HCT116 (cell line): ENCODE measurements at regions not wholly inside any gene's neighbourhood (a gene's known extent, or its start where the extent isn't known, plus 50 kb on each side); places are given as distances from the start of the nearest gene placed in this dataset.

ENCODE experiments used
- ATAC-seq: fragments of 200-7000 bp; cut with Tn5 transposase; 2 replicates; pipeline ENCODE4 v1.9.1; 2020; ENCODE audit warnings: mild to moderate bottlenecking, moderate library complexity
- BruUV-seq: library from RNA; stranded (reverse); fragments of 400-500 nt; replicated peaks from 2 replicates; lab custom pipeline; 2021; lab: Mats Ljungman, UMichigan
- CTCF ChIA-PET: fragments of 300-600 bp; sonication (Branson Sonifier 250); formaldehyde crosslinking; loops from one replicate; lab custom pipeline; 2021; ENCODE audit warnings: antibody characterized with exemption; lab: Charles Lee
- POLR2A ChIA-PET: fragments of 300-600, 350-600 bp; sonication (Branson Sonifier 250); formaldehyde crosslinking; loops from one replicate; lab custom pipeline; 2021; ENCODE audit warnings: antibody characterized with exemption; lab: Charles Lee
- RAD21 ChIA-PET, 2 experiments: fragments of 300-600 bp; sonication (Branson Sonifier 250); formaldehyde crosslinking; loops; one replicate each; lab custom pipeline; 2023; ENCODE audit warnings: low total read pairs in 2 of 2; ENCODE audit not compliant: uncharacterized antibody in 2 of 2, unreplicated experiment in 2 of 2, low non-redundant PET in 1 of 2; lab: Charles Lee
- DNase-seq: peaks from one replicate; pipeline ENCODE4 v3.0.0-alpha.2; 2010; ENCODE audit warnings: low read depth, low spot score
- H2AFZ ChIP-seq: fragments of 200-600 bp; shearing (Covaris generic), sonication (generic); 2 replicates; pipeline ENCODE4 v1.6.1; 2017; ENCODE audit warnings: low read depth, mixed run types, mixed read lengths, antibody characterized with exemption, low read length; ENCODE audit not compliant: poor library complexity, severe bottlenecking
- H3K27ac ChIP-seq: 2 replicates; pipeline ENCODE4 v1.5.1; 2012; ENCODE audit warnings: low read depth, low read length
- H3K27me3 ChIP-seq: fragments of 200-600 bp; sonication (generic); 2 replicates; pipeline ENCODE4 v1.6.1; 2016; ENCODE audit warnings: mixed run types, low read length, mixed read lengths; ENCODE audit not compliant: insufficient read depth
- H3K36me3 ChIP-seq, 2 experiments: fragments of 200-500 bp in 1 of 2; fragments of 200-600 bp in 1 of 2; sonication (Bioruptor generic) in 1 of 2; sonication (generic) in 1 of 2; 2 replicates each; pipeline versions ENCODE4 v1.5.1 to v1.6.1; 2014 to 2016; ENCODE audit warnings: low read length in 2 of 2, inconsistent platforms in 1 of 2, mixed read lengths in 1 of 2, mixed run types in 1 of 2; ENCODE audit not compliant: insufficient read depth in 2 of 2, control insufficient read depth in 1 of 2
- H3K4me1 ChIP-seq, 2 experiments: fragments of 200-600 bp in 1 of 2; sonication (generic) in 1 of 2; 2 replicates each; pipeline versions ENCODE4 v1.5.1 to v1.6.1; 2012 to 2017; ENCODE audit warnings: low read length in 2 of 2, inconsistent platforms in 1 of 2, mild to moderate bottlenecking in 1 of 2, mixed read lengths in 1 of 2, mixed run types in 1 of 2, moderate library complexity in 1 of 2; ENCODE audit not compliant: insufficient read depth in 2 of 2, control insufficient read depth in 1 of 2
- H3K4me2 ChIP-seq: fragments of 200-600 bp; sonication (generic); 2 replicates; pipeline ENCODE4 v1.6.1; 2017; ENCODE audit warnings: mixed run types, low read length, mixed read lengths
- H3K4me3 ChIP-seq, 2 experiments: fragments of 200-600 bp in 1 of 2; sonication (generic) in 1 of 2; replicated peaks in 1 of 2; 2 replicates each; pipeline ENCODE4 v1.5.1; 2011 to 2016; ENCODE audit warnings: low read length in 2 of 2, control low read depth in 1 of 2, low read depth in 1 of 2, mild to moderate bottlenecking in 1 of 2, mixed read lengths in 1 of 2, mixed run types in 1 of 2
- H3K79me2 ChIP-seq: fragments of 200-600 bp; sonication (generic); 2 replicates; pipeline ENCODE4 v1.6.1; 2017; ENCODE audit warnings: mild to moderate bottlenecking, mixed run types, low read length, moderate library complexity, mixed read lengths; ENCODE audit not compliant: insufficient read depth
- H3K9ac ChIP-seq: fragments of 200-600 bp; sonication (generic); 2 replicates; pipeline ENCODE4 v1.6.1; 2016; ENCODE audit warnings: low read length, mixed read lengths
- H3K9me2 ChIP-seq: fragments of 200-600 bp; sonication (generic), shearing (Covaris generic); 2 replicates; pipeline ENCODE4 v1.6.1; 2017; ENCODE audit warnings: mixed run types, mild to moderate bottlenecking, moderate library complexity; ENCODE audit not compliant: insufficient read depth
- H3K9me3 ChIP-seq, 2 experiments: fragments of 200-500 bp in 1 of 2; fragments of 200-600 bp in 1 of 2; sonication (Bioruptor generic) in 1 of 2; sonication (generic) in 1 of 2; 2 replicates each; pipeline ENCODE4 v1.6.1; 2014 to 2017; ENCODE audit warnings: low read length in 2 of 2, mixed read lengths in 2 of 2, inconsistent platforms in 1 of 2, low read depth in 1 of 2, mild to moderate bottlenecking in 1 of 2, mixed run types in 1 of 2, moderate library complexity in 1 of 2; ENCODE audit not compliant: control insufficient read depth in 1 of 2, insufficient read depth in 1 of 2
- H4K20me1 ChIP-seq: fragments of 200-600 bp; sonication (generic), shearing (Covaris generic); 2 replicates; pipeline ENCODE4 v1.6.1; 2017; ENCODE audit warnings: mixed run types, mild to moderate bottlenecking, moderate library complexity; ENCODE audit not compliant: insufficient read depth
- ATF3 ChIP-seq: IDR thresholded peaks from 2 replicates; pipeline ENCODE4 v1.6.1; 2012
- CBX3 ChIP-seq: IDR thresholded peaks from 2 replicates; pipeline ENCODE4 v1.6.1; 2012; ENCODE audit warnings: low read depth
- CEBPB ChIP-seq: IDR thresholded peaks from 2 replicates; pipeline ENCODE4 v1.6.1; 2012; ENCODE audit warnings: low read depth
- ELF1 ChIP-seq: IDR thresholded peaks from 2 replicates; pipeline ENCODE4 v1.6.1; 2012; ENCODE audit warnings: low read depth, borderline replicate concordance
- EZH2 ChIP-seq: fragments of 200-600 bp; sonication (generic); IDR thresholded peaks from 2 replicates; pipeline ENCODE4 v1.6.1; 2017; ENCODE audit warnings: antibody characterized with exemption, mixed run types
- EZH2phosphoT487 ChIP-seq: fragments of 200-600 bp; IDR thresholded peaks from 2 replicates; pipeline ENCODE4 v1.6.1; 2018; ENCODE audit warnings: antibody characterized with exemption, borderline replicate concordance
- FOSL1 ChIP-seq: IDR thresholded peaks from 2 replicates; pipeline ENCODE4 v1.6.1; 2012; ENCODE audit warnings: low read depth
- JUND ChIP-seq: IDR thresholded peaks from 2 replicates; pipeline ENCODE4 v1.6.1; 2012
- MAX ChIP-seq: IDR thresholded peaks from 2 replicates; pipeline ENCODE4 v1.6.1; 2012
- POLR2A ChIP-seq: IDR thresholded peaks from 2 replicates; pipeline ENCODE4 v1.7.0; 2011; ENCODE audit warnings: borderline replicate concordance; ENCODE audit not compliant: insufficient read depth, insufficient read length; ENCODE audit errors: extremely low read depth
- RAD21 ChIP-seq: IDR thresholded peaks from 2 replicates; pipeline ENCODE4 v1.6.1; 2012; ENCODE audit warnings: low read depth, mild to moderate bottlenecking
- SP1 ChIP-seq: IDR thresholded peaks from 2 replicates; pipeline ENCODE4 v1.6.1; 2012; ENCODE audit warnings: low read depth
- SRF ChIP-seq: IDR thresholded peaks from 2 replicates; pipeline ENCODE4 v1.6.1; 2012; ENCODE audit warnings: low read depth
- TCF7L2 ChIP-seq: IDR thresholded peaks from 2 replicates; pipeline ENCODE4 v1.7.0; 2011; ENCODE audit warnings: borderline replicate concordance, inconsistent platforms; ENCODE audit not compliant: insufficient read depth, insufficient read length; ENCODE audit errors: extremely low read depth
- YY1 ChIP-seq: IDR thresholded peaks from 2 replicates; pipeline ENCODE4 v1.6.1; 2011; ENCODE audit warnings: low read length, low read depth, moderate library complexity, mild to moderate bottlenecking; ENCODE audit not compliant: insufficient replicate concordance; ENCODE audit errors: extremely low read depth
- ZFX ChIP-seq: fragments of 450-650 bp; IDR thresholded peaks from 2 replicates; pipeline ENCODE4 v1.6.1; 2017
- ZNF274 ChIP-seq: fragments of 200-500 bp; sonication (Bioruptor generic); IDR thresholded peaks from 2 replicates; pipeline ENCODE4 v1.6.1; 2014; ENCODE audit warnings: mild to moderate bottlenecking, low read depth, low read length, inconsistent platforms
- intact Hi-C: fragments of 100-400 bp; cut with micrococcal nuclease; formaldehyde crosslinking; loops from 2 replicates; pipeline ENCODE4 v1.10.0; 2022
- TF ChIP-seq, protein P1 (sequence below), 3 experiments: fragments of 200-600 bp in 1 of 3; sonication (generic) in 1 of 3; IDR thresholded peaks in 2 of 3; conservative IDR thresholded peaks in 1 of 3; 2 replicates each; pipeline ENCODE4 v1.5.1; 2012 to 2017; ENCODE audit warnings: low read depth in 2 of 3, low read length in 2 of 3, antibody characterized with exemption in 1 of 3, borderline replicate concordance in 1 of 3, control low read depth in 1 of 3, mild to moderate bottlenecking in 1 of 3, mixed read lengths in 1 of 3, mixed run types in 1 of 3, moderate library complexity in 1 of 3; ENCODE audit not compliant: insufficient read depth in 1 of 3

DNA sequence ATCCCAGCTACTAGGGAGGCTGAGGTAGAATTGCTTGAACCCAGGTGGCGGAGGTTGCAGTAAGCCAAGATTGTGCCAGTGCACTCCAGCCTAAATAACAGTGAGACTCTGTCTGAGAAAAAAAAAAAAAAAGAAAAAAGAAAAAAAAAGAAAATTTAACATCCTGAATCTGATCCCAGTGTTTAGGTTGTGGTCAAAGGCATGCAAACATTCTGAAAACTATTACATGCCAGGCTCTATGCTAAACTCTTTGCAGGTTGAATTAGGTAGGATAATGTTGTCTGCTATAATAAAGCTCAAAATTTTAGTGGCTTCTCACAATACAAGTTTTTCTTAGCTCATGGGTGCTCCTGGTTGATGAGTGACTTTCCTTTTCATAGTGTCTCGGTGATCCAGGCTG is 367.4 kb downstream of the PSAT1 start:
- intact Hi-C loops: no loop called here
- H3K36me3 ChIP-seq: no peaks in the 10 kb centered on the region
- H3K9me2 ChIP-seq: no peaks in the 10 kb centered on the region
- peaks cover 3 to 24% of the 10 kb centered on the region in 2 experiments; a peak in 3 of 4 replicates for H3K4me1 ChIP-seq
- no peaks in the 10 kb centered on the region for H3K9me3 ChIP-seq
- H3K79me2 ChIP-seq: no peaks in the 10 kb centered on the region
- CTCF ChIA-PET: no interaction called here
- TF ChIP-seq FOSL1 (no peak), ZFX (no peak), YY1 (no peak), ZNF274 (no peak), MAX (no peak), SRF (no peak), ELF1 (no peak), RAD21 (no peak), TCF7L2 (no peak), CEBPB (no peak), POLR2A (no peak), EZH2 (no peak), SP1 (no peak), JUND (no peak), EZH2phosphoT487 (no peak), CBX3 (no peak), ATF3 (no peak)
- TF ChIP-seq, protein P1, sequence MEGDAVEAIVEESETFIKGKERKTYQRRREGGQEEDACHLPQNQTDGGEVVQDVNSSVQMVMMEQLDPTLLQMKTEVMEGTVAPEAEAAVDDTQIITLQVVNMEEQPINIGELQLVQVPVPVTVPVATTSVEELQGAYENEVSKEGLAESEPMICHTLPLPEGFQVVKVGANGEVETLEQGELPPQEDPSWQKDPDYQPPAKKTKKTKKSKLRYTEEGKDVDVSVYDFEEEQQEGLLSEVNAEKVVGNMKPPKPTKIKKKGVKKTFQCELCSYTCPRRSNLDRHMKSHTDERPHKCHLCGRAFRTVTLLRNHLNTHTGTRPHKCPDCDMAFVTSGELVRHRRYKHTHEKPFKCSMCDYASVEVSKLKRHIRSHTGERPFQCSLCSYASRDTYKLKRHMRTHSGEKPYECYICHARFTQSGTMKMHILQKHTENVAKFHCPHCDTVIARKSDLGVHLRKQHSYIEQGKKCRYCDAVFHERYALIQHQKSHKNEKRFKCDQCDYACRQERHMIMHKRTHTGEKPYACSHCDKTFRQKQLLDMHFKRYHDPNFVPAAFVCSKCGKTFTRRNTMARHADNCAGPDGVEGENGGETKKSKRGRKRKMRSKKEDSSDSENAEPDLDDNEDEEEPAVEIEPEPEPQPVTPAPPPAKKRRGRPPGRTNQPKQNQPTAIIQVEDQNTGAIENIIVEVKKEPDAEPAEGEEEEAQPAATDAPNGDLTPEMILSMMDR (IDR thresholded peaks at IDR 0.05 in 2 of 3, conservative IDR thresholded peaks at IDR 0.05 in 1 of 3; ENCODE audit: borderline replicate concordance in 1 of 3, insufficient read depth in 1 of 3, low read depth in 2 of 3, low read length in 2 of 3): no peak
- no peak overlapping the region for H3K9ac ChIP-seq
- no peak overlapping the region for H3K4me2 ChIP-seq
- no peaks in the 10 kb centered on the region for H3K27me3 ChIP-seq
- no peaks in the 10 kb centered on the region for H4K20me1 ChIP-seq
- BruUV-seq: no TSS peak
- DNase-seq: no peak
- POLR2A ChIA-PET: no interaction called here
- no peak overlapping the region for H3K27ac ChIP-seq
- H3K4me3 ChIP-seq: no peak overlapping the region
- ATAC-seq: no peak
- RAD21 ChIA-PET: no interaction called here
- H2AFZ ChIP-seq: no peak overlapping the region
